Mucosa of descending colon (tissue), 3 donors: ENCODE measurements at regions not wholly inside any gene's neighbourhood (a gene's known extent, or its start where the extent isn't known, plus 50 kb on each side); places are given as distances from the start of the nearest gene placed in this dataset.

ENCODE experiments used
- ATAC-seq: fragments of 200-7000 bp; cut with Tn5 transposase; one replicate; pipeline ENCODE4 v1.9.1; 2020; ENCODE audit warnings: mild to moderate bottlenecking, moderate library complexity
- DNase-seq, 3 donors: peaks; one replicate each; pipeline ENCODE4 v3.0.0-alpha.2; 2020
- H3K36me3 ChIP-seq: fragments of 200-600 bp; one replicate; pipeline ENCODE4 v1.8.0; 2021; ENCODE audit warnings: low read depth, mild to moderate bottlenecking
- H3K4me1 ChIP-seq: fragments of 200-600 bp; one replicate; pipeline ENCODE4 v1.8.0; 2021; ENCODE audit warnings: low read depth, mild to moderate bottlenecking
- H3K4me3 ChIP-seq: fragments of 200-600 bp; one replicate; pipeline ENCODE4 v1.8.0; 2021; ENCODE audit warnings: mild to moderate bottlenecking
- H3K9me3 ChIP-seq: fragments of 200-600 bp; one replicate; pipeline ENCODE4 v1.8.0; 2021; ENCODE audit warnings: mild to moderate bottlenecking
- intact Hi-C, 2 donors: fragments of 100-400 bp; cut with DNase I in 1 of 2; cut with micrococcal nuclease in 1 of 2; formaldehyde crosslinking; loops; one replicate each; pipeline versions ENCODE4 v1.11.0 to v1.11.1; 2022; cut with DNase I, micrococcal nuclease
- TF ChIP-seq, protein P1 (sequence below): fragments of 200-600 bp; IDR thresholded peaks from one replicate; pipeline ENCODE4 v1.8.0; 2022; ENCODE audit warnings: antibody characterized with exemption, mild to moderate bottlenecking
- donor health status: DM: no; HTN: no; CAD: no; lungs with moderate emphysema.
- donor health status: DM: no; HTN: no; CAD: no.
- donor health status: DM: no; HTN: yes; CAD: no.

DNA sequence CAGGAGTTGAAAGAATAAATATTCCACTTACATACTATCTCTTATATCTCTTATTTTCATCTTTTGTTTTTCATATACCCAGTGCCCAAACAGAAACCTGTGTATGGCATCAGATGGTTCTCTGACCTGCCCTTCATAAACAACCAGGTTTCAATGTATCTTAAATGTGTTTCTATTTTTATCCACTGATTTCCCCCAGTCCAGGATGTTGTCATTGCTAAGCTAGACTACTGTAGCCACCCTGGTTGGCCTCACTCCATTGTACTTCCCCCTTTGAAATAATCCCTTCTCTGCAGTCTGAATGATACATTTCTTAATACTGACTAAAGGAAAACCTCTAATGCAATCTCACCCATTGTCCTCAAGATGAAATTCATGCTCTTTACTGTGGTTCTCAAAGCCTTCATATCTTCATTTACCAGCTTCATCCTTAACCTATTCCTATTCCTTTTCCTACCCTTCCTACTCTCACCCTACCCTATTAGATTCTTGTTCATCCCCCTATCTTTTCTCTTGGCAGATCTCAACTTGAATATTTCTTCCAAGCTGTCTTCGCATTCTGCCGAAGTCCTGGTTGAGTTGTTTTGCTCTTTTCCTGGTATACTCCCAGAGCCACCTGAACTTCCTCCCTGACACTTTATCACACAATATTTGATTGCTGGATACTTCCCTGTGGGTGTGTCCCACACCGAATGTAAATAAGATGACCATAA is 312.4 kb downstream of the FOXG1 start:
- TF ChIP-seq, protein P1, sequence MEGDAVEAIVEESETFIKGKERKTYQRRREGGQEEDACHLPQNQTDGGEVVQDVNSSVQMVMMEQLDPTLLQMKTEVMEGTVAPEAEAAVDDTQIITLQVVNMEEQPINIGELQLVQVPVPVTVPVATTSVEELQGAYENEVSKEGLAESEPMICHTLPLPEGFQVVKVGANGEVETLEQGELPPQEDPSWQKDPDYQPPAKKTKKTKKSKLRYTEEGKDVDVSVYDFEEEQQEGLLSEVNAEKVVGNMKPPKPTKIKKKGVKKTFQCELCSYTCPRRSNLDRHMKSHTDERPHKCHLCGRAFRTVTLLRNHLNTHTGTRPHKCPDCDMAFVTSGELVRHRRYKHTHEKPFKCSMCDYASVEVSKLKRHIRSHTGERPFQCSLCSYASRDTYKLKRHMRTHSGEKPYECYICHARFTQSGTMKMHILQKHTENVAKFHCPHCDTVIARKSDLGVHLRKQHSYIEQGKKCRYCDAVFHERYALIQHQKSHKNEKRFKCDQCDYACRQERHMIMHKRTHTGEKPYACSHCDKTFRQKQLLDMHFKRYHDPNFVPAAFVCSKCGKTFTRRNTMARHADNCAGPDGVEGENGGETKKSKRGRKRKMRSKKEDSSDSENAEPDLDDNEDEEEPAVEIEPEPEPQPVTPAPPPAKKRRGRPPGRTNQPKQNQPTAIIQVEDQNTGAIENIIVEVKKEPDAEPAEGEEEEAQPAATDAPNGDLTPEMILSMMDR = no peak

DNA sequence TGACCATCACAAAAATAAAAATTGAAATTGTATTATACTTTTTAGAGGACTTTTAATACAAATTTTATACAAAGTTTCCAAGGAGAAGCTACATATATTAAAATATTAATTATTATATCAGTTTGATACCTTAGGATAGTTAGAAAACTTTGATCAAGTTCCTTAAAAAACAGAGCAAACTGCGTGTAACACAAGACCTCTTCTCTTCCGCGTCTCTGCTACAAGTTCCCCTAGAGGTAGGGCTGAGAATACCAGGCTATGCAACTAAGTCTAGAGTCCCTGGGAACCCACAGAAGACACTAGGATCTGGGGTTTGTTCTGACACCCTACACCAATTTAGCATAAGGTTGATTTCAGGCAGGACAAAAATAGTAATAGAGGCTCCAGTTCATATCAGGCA is 319.0 kb downstream of the FOXG1 start:
- no peak for DNase-seq
- Histone ChIP-seq H3K36me3 (no peaks in the 10 kb centered on the region), H3K4me3 (no peak overlapping the region), H3K9me3 (peaks cover 3% of the 10 kb centered on the region), H3K4me1 (no peaks in the 10 kb centered on the region)
- intact Hi-C loops = no loop called here
- TF ChIP-seq, protein P1 = no peak
- no peak for ATAC-seq

More for the DNA sequence above, 312.4 kb downstream of the FOXG1 start:
- Histone ChIP-seq H3K4me1 (no peaks in the 10 kb centered on the region), H3K4me3 (no peak overlapping the region), H3K9me3 (peaks cover 15% of the 10 kb centered on the region), H3K36me3 (no peaks in the 10 kb centered on the region)
- DNase-seq = no peak
- no peak for ATAC-seq
- intact Hi-C loops = no loop called here

DNA sequence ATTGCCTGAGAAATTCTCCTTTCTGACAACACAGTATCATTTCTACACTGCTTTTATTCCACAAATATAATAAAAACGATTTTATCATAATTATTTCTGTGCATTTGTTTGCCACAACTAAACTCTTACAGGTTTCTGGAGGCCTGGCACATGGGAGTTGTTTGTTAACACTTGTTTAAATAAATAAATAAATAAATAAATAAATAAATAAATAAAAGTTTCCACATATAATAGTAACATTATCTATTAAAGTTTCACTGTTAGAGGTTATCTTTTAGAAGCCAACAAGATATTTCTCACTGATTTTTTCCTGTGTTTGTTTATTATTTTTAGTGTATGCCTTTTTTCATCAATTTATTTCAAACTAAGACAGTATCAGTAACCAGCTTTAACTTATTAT is 323.3 kb downstream of the FOXG1 start:
- Histone ChIP-seq H3K9me3 (no peaks in the 10 kb centered on the region), H3K36me3 (no peaks in the 10 kb centered on the region), H3K4me1 (no peaks in the 10 kb centered on the region), H3K4me3 (no peak overlapping the region)
- TF ChIP-seq, protein P1 = no peak
- no peak for ATAC-seq
- DNase-seq = no peak
- intact Hi-C loops = no loop called here

DNA sequence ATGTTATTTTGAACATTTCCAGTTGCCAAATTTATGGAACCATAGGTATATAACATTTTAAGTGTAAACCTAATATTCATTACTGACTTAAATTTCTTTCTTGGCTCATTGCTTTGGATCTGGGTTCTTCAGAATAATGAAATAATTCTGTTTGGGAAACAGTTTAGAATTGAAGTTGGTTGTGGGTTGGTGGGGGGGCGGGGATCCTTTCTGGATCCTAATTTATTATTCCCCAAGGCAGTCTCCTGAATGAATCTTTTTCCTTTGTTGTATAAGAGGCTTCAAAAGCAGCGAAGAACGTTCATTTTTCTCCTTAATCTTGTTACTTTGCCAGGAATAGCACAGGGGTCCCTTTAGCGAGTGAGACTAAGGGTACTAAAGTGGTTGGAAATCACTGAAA is 325.5 kb downstream of the FOXG1 start:
- TF ChIP-seq, protein P1 = no peak
- H3K9me3 ChIP-seq = peaks cover 8% of the 10 kb centered on the region
- no peaks in the 10 kb centered on the region for H3K36me3 ChIP-seq
- no peak overlapping the region for H3K4me3 ChIP-seq
- DNase-seq = no peak
- H3K4me1 ChIP-seq = no peaks in the 10 kb centered on the region
- intact Hi-C loops = no loop called here
- no peak for ATAC-seq

DNA sequence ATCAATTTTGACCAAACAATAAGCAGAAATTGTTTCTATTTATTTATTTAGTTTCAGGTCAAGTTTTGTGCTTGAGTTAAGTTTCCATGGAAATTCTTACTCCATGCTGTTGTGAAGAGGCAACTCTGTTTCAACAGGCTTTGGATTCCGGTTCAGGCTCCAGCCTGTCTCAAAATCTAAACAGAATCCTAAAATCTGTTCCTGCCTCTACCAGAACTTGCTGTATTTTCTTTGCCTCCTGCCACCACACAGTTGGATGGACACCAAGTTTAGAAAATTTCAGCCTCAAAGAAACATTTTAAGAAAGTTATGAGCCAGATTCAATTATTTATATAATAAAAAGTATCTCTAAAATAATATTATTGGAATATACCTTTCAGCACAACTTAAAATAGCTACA is 330.9 kb downstream of the FOXG1 start:
- no peak for ATAC-seq
- no peak for DNase-seq
- peaks cover 23% of the 10 kb centered on the region for H3K9me3 ChIP-seq
- H3K4me1 ChIP-seq = no peaks in the 10 kb centered on the region
- TF ChIP-seq, protein P1 = no peak
- H3K36me3 ChIP-seq = no peaks in the 10 kb centered on the region
- intact Hi-C loops = no loop called here
- no peak overlapping the region for H3K4me3 ChIP-seq

DNA sequence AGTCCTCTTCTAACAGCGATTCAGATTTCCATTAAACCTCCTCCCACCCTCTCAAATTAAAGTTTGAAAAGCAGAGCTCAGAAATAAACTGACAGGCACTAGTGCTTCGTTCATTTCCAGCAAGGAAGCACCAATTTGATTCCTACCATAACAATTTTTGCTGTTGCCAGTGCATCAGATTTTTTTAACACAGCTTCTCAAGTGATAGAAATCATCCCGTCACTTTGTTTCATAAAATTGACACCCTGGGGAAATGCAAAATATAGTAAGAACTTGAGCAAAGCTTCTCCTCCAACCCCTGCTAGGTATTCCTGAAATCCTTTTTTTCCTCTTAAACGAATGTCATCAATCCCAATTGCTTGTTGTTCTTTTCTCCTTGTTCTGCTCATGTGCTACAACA is 332.1 kb downstream of the FOXG1 start:
- TF ChIP-seq, protein P1 = no peak
- DNase-seq (no peak), ATAC-seq (no peak)
- Histone ChIP-seq H3K9me3 (peaks cover 23% of the 10 kb centered on the region), H3K4me1 (no peaks in the 10 kb centered on the region), H3K4me3 (no peak overlapping the region), H3K36me3 (no peaks in the 10 kb centered on the region)
- intact Hi-C loops = no loop called here
